ENCODE measurements at regions not wholly inside any gene's neighbourhood (a gene's known extent, or its start where the extent isn't known, plus 50 kb on each side); places are given as distances from the start of the nearest gene placed in this dataset.

DNA sequence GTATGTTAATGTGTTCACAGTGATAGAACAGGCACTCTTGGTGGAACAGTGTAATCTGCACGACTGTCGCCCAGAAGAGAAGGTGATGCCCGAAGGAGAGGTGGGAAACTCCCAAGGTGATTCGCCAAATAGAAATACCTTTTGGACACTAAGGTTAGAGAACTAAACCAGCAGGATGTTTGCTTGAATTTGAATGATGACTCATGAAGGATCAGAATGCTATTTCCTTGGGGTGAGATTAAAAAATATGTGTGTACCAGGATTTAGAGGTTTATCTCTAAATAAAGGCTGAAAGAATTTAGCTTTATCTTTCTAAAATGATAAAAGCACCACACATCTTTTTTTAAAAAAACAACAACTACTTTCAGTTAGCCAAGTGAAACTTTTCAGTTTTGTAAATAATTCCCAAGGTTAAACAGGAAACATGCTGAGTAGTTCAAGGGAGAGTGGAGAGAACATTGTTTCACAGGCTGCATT, 297.4 kb upstream of the TAS2R1 start:
- TF ChIP-seq, protein P1, sequence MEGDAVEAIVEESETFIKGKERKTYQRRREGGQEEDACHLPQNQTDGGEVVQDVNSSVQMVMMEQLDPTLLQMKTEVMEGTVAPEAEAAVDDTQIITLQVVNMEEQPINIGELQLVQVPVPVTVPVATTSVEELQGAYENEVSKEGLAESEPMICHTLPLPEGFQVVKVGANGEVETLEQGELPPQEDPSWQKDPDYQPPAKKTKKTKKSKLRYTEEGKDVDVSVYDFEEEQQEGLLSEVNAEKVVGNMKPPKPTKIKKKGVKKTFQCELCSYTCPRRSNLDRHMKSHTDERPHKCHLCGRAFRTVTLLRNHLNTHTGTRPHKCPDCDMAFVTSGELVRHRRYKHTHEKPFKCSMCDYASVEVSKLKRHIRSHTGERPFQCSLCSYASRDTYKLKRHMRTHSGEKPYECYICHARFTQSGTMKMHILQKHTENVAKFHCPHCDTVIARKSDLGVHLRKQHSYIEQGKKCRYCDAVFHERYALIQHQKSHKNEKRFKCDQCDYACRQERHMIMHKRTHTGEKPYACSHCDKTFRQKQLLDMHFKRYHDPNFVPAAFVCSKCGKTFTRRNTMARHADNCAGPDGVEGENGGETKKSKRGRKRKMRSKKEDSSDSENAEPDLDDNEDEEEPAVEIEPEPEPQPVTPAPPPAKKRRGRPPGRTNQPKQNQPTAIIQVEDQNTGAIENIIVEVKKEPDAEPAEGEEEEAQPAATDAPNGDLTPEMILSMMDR (IDR thresholded peaks at IDR 0.05 in 8 of 11, conservative IDR thresholded peaks at IDR 0.05 in 3 of 11) = no peak
- TF ChIP-seq POLR2A (IDR thresholded peaks at IDR 0.05) (no peak), POLR2AphosphoS5 (IDR thresholded peaks at IDR 0.05) (no peak)
